HPDE6-E6E7 (cell line): ENCODE measurements at regions not wholly inside any gene's neighbourhood (a gene's known extent, or its start where the extent isn't known, plus 50 kb on each side); places are given as distances from the start of the nearest gene placed in this dataset.
"Not testable (repeated sequence)": the region's sequence is repeated elsewhere in the genome, so short reads cannot be mapped to it uniquely, and the experiment has no call there.

Experiments used
- DNase-seq: peaks from one replicate; pipeline ENCODE4 v3.0.0; 2011; ENCODE audit warnings: missing footprints; ENCODE audit errors: extremely low spot score

- DNase-seq = no peak
These were observed 102.9 kb upstream of the ETV1 start for GRCh38 chr7:14092331-14092730.

GRCh38 chr7:14085901-14086300 lies 96.4 kb upstream of the ETV1 start:
- DNase-seq = no peak

GRCh38 chr7:14083761-14084160 lies 94.3 kb upstream of the ETV1 start:
- DNase-seq = no peak

GRCh38 chr7:14073988-14074387 lies 84.5 kb upstream of the ETV1 start:
- no peak for DNase-seq

GRCh38 chr7:14073543-14073942 lies 84.1 kb upstream of the ETV1 start:
- DNase-seq = no peak

GRCh38 chr7:14071045-14071444 lies 81.6 kb upstream of the ETV1 start:
- no peak for DNase-seq

- no peak for DNase-seq
These were observed 80.5 kb upstream of the ETV1 start for GRCh38 chr7:14069961-14070360.

GRCh38 chr7:14066783-14067182 lies 77.3 kb upstream of the ETV1 start:
- not testable (repeated sequence) for DNase-seq

GRCh38 chr7:14065286-14065685 lies 75.8 kb upstream of the ETV1 start:
- no peak for DNase-seq

- no peak for DNase-seq
These were observed 66.3 kb upstream of the ETV1 start for GRCh38 chr7:14055813-14056212.

- no peak for DNase-seq
These were observed 64.7 kb upstream of the ETV1 start for GRCh38 chr7:14054125-14054524.

- DNase-seq = no peak
These were observed 59.4 kb upstream of the ETV1 start for GRCh38 chr7:14048889-14049288.

- DNase-seq = no peak
These were observed 58.4 kb upstream of the ETV1 start for GRCh38 chr7:14047709-14048399.

GRCh38 chr7:14045651-14046050 lies 56.2 kb upstream of the ETV1 start:
- DNase-seq = peak; percentile 56

- no peak for DNase-seq
These were observed 51.1 kb upstream of the ETV1 start for GRCh38 chr7:14040528-14040927.
